Neural progenitor cell (in vitro differentiated cells): ENCODE measurements at regions not wholly inside any gene's neighbourhood (a gene's known extent, or its start where the extent isn't known, plus 50 kb on each side); places are given as distances from the start of the nearest gene placed in this dataset.

ENCODE experiments used
- DNase-seq: peaks from one replicate; pipeline ENCODE4 v3.0.0-alpha.2; 2016; ENCODE audit warnings: low spot score
- H2AFZ ChIP-seq: fragments of 200-600 bp; sonication (generic); replicated peaks from 2 replicates; pipeline ENCODE4 v1.6.1; 2016; ENCODE audit warnings: antibody characterized with exemption
- H3F3A ChIP-seq: fragments of 200-600 bp; sonication (generic); 2 replicates; pipeline ENCODE4 v1.6.1; 2016; ENCODE audit warnings: antibody characterized with exemption, low read depth
- H3K27ac ChIP-seq: fragments of 200-600 bp; sonication (generic); 2 replicates; pipeline ENCODE4 v1.5.1; 2016; ENCODE audit warnings: mild to moderate bottlenecking
- H3K27me3 ChIP-seq: fragments of 200-600 bp; sonication (generic); 2 replicates; pipeline ENCODE4 v1.6.1; 2016; ENCODE audit warnings: mild to moderate bottlenecking, moderate library complexity
- H3K36me3 ChIP-seq: fragments of 200-600 bp; sonication (generic); 2 replicates; pipeline ENCODE4 v1.5.1; 2016
- H3K4me1 ChIP-seq: fragments of 200-600 bp; sonication (generic); 2 replicates; pipeline ENCODE4 v1.6.1; 2016; ENCODE audit warnings: mixed run types
- H3K4me2 ChIP-seq: fragments of 200-600 bp; sonication (generic); 2 replicates; pipeline ENCODE4 v1.6.1; 2016
- H3K4me3 ChIP-seq: fragments of 200-600 bp; sonication (generic); 2 replicates; pipeline ENCODE4 v1.5.1; 2016
- H3K79me2 ChIP-seq: fragments of 200-600 bp; sonication (generic); 2 replicates; pipeline ENCODE4 v1.6.1; 2016; ENCODE audit warnings: low read depth
- H3K9ac ChIP-seq: fragments of 200-600 bp; sonication (generic); 2 replicates; pipeline ENCODE4 v1.6.1; 2016
- H3K9me3 ChIP-seq: fragments of 200-600 bp; sonication (generic); 2 replicates; pipeline ENCODE4 v1.5.1; 2016; ENCODE audit warnings: low read depth
- H4K20me1 ChIP-seq: fragments of 200-600 bp; sonication (generic); 2 replicates; pipeline ENCODE4 v1.6.1; 2016; ENCODE audit warnings: low read depth
- H3K27ac Mint-ChIP-seq: 3 replicates; pipeline ENCODE4 v1.8.0; 2021; ENCODE audit warnings: mixed read lengths
- H3K27me3 Mint-ChIP-seq: 2 replicates; pipeline ENCODE4 v1.8.0; 2022; ENCODE audit warnings: low read depth, mild to moderate bottlenecking, inconsistent platforms, moderate library complexity, mixed read lengths; ENCODE audit not compliant: insufficient read depth
- H3K36me3 Mint-ChIP-seq: 3 replicates; pipeline ENCODE4 v1.8.0; 2021; ENCODE audit warnings: mixed read lengths
- H3K4me1 Mint-ChIP-seq: 3 replicates; pipeline ENCODE4 v1.8.0; 2021; ENCODE audit warnings: mixed read lengths
- H3K4me3 Mint-ChIP-seq: 3 replicates; pipeline ENCODE4 v1.8.0; 2021; ENCODE audit warnings: mild to moderate bottlenecking, moderate library complexity, mixed read lengths
- H3K9me3 Mint-ChIP-seq: 3 replicates; pipeline ENCODE4 v1.8.0; 2020; ENCODE audit warnings: mixed read lengths
- EZH2 ChIP-seq: fragments of 200-600 bp; sonication (generic); IDR thresholded peaks from 2 replicates; pipeline ENCODE4 v1.6.1; 2017; ENCODE audit warnings: antibody characterized with exemption, mild to moderate bottlenecking, moderate library complexity
- EZH2phosphoT487 ChIP-seq: fragments of 200-600 bp; sonication (generic); IDR thresholded peaks from 2 replicates; pipeline ENCODE4 v1.6.1; 2017; ENCODE audit warnings: antibody characterized with exemption
- TF ChIP-seq, protein P1 (sequence below): fragments of 200-600 bp; sonication (generic); IDR thresholded peaks from 2 replicates; pipeline ENCODE4 v1.5.1; 2017; ENCODE audit warnings: antibody characterized with exemption, mild to moderate bottlenecking

DNA sequence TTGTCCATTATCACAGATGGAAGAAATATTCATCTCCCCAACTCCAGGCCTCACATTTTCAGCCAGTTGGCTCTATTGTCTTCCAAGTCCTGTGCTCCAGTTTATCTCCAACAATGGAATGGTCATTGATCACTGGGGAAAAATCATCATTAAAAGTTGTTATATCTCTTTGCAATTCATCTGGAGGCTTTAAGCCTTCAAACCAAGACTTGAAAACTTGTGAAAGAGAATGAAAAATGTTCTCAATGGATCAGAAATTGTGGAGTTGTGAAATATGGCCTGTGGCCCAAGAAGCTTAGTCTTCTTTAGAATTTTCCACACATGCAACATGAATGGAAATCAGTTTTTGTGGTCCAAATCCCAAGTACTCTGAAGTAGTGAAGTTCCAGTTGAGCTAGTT lies 569.6 kb downstream of the EBF1 start:
- no peak overlapping the region for H2AFZ ChIP-seq
- H3K27me3 ChIP-seq: no peaks in the 10 kb centered on the region
- no peaks in the 10 kb centered on the region for H3K27me3 Mint-ChIP-seq
- peaks cover 10% of the 10 kb centered on the region for H3K4me1 Mint-ChIP-seq
- H3F3A ChIP-seq: no peaks in the 10 kb centered on the region
- no peaks in the 10 kb centered on the region for H3K36me3 ChIP-seq
- H3K4me3 ChIP-seq: no peak overlapping the region
- H4K20me1 ChIP-seq: no peaks in the 10 kb centered on the region
- TF ChIP-seq, protein P1, sequence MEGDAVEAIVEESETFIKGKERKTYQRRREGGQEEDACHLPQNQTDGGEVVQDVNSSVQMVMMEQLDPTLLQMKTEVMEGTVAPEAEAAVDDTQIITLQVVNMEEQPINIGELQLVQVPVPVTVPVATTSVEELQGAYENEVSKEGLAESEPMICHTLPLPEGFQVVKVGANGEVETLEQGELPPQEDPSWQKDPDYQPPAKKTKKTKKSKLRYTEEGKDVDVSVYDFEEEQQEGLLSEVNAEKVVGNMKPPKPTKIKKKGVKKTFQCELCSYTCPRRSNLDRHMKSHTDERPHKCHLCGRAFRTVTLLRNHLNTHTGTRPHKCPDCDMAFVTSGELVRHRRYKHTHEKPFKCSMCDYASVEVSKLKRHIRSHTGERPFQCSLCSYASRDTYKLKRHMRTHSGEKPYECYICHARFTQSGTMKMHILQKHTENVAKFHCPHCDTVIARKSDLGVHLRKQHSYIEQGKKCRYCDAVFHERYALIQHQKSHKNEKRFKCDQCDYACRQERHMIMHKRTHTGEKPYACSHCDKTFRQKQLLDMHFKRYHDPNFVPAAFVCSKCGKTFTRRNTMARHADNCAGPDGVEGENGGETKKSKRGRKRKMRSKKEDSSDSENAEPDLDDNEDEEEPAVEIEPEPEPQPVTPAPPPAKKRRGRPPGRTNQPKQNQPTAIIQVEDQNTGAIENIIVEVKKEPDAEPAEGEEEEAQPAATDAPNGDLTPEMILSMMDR: no peak
- TF ChIP-seq EZH2: no peak
- no peak for TF ChIP-seq EZH2phosphoT487
- H3K9me3 Mint-ChIP-seq: no peaks in the 10 kb centered on the region
- H3K4me2 ChIP-seq: no peak overlapping the region
- H3K4me1 ChIP-seq: peaks cover 20% of the 10 kb centered on the region
- H3K79me2 ChIP-seq: no peaks in the 10 kb centered on the region
- H3K9me3 ChIP-seq: no peaks in the 10 kb centered on the region
- no peak overlapping the region for H3K9ac ChIP-seq
- H3K4me3 Mint-ChIP-seq: no peak overlapping the region
- no peaks in the 10 kb centered on the region for H3K36me3 Mint-ChIP-seq
- H3K27ac ChIP-seq: no peak overlapping the region
- no peak for DNase-seq
- H3K27ac Mint-ChIP-seq: no peak overlapping the region

DNA sequence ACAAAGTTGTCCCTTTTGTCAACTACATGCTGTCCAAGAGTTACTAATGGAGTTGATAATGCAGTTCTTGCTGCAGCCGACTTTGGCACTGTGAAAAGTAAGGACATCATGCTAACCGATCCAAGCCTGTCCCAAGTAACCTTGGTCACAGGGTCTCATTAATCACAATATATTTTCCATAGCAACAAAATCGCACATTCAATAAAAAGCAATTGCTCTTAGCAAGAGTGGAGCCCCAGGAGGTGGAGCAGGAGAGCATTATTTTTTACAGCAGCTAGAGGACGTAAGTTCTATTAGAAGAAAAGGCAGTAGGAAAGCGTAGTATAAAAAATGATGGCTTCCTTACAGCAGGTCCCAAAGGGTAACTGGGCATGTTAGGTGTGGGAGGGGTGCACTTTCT lies 570.3 kb downstream of the EBF1 start:
- Histone ChIP-seq H3K4me3 (no peak overlapping the region), H2AFZ (no peak overlapping the region), H3K4me2 (no peak overlapping the region), H3K79me2 (no peaks in the 10 kb centered on the region), H3K9ac (no peak overlapping the region), H3K4me1 (peaks cover 20% of the 10 kb centered on the region), H3K27ac (no peak overlapping the region), H4K20me1 (no peaks in the 10 kb centered on the region), H3K27me3 (no peaks in the 10 kb centered on the region), H3K9me3 (no peaks in the 10 kb centered on the region), H3K36me3 (no peaks in the 10 kb centered on the region), H3F3A (no peaks in the 10 kb centered on the region)
- Mint-ChIP-seq H3K36me3 (no peaks in the 10 kb centered on the region), H3K4me1 (peaks cover 10% of the 10 kb centered on the region), H3K4me3 (no peak overlapping the region), H3K27ac (no peak overlapping the region), H3K9me3 (no peaks in the 10 kb centered on the region), H3K27me3 (no peaks in the 10 kb centered on the region)
- TF ChIP-seq EZH2phosphoT487 (no peak), EZH2 (no peak)
- TF ChIP-seq, protein P1: no peak
- no peak for DNase-seq

DNA sequence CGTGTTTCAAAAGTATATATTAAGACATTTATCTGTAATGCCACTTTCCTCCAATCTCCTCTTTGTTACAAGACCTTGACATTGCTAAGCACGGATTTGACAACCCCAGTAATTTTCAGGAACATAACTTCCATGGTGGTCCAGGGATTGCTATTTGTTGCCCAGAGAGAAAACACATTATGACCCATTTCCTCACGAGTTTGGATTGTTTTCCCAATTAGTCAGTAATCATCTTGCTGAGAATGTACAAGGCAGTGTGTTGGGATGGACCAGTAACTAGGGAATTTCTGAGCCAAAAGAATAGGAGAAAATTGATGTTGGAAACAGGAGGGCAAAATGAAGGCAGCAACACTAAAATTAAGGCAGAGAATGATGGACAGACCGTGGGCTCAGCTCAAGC lies 574.1 kb downstream of the EBF1 start:
- Histone ChIP-seq H4K20me1 (no peaks in the 10 kb centered on the region), H3K4me3 (no peak overlapping the region), H3K9me3 (no peaks in the 10 kb centered on the region), H3F3A (no peaks in the 10 kb centered on the region), H3K4me2 (no peak overlapping the region), H3K27me3 (no peaks in the 10 kb centered on the region), H2AFZ (no peak overlapping the region), H3K9ac (no peak overlapping the region), H3K79me2 (no peaks in the 10 kb centered on the region), H3K27ac (no peak overlapping the region), H3K36me3 (no peaks in the 10 kb centered on the region), H3K4me1 (no peaks in the 10 kb centered on the region)
- Mint-ChIP-seq H3K9me3 (no peaks in the 10 kb centered on the region), H3K27ac (no peak overlapping the region), H3K27me3 (peaks cover 2% of the 10 kb centered on the region), H3K36me3 (no peaks in the 10 kb centered on the region), H3K4me3 (no peak overlapping the region), H3K4me1 (peaks cover 2% of the 10 kb centered on the region)
- no peak for DNase-seq
- TF ChIP-seq, protein P1: no peak
- TF ChIP-seq EZH2phosphoT487 (no peak), EZH2 (no peak)

DNA sequence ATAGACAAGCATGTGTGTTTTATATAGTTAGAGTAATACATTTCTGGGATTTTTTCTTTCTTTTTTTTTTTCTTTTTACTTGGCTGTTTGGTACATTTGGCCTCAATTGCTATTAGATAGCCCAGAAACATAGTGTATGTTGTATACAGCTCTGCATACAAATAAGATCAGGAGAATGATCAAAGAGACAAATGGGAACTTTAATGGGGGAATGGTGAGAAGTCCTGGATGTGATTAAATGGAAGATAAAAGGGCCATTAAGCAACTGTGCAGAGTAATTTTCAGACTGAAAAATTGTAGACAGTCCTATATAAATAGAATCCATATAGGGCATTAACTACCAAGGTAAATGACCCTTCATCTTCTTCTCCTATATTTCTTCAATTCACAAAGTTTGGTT lies 575.6 kb downstream of the EBF1 start:
- Histone ChIP-seq H3K79me2 (no peaks in the 10 kb centered on the region), H3K27ac (no peak overlapping the region)

More for the DNA sequence above, 575.6 kb downstream of the EBF1 start:
- H3K9me3 ChIP-seq: no peaks in the 10 kb centered on the region
- no peak overlapping the region for H2AFZ ChIP-seq
- Mint-ChIP-seq H3K4me1 (no peaks in the 10 kb centered on the region), H3K27me3 (peaks cover 2% of the 10 kb centered on the region), H3K9me3 (no peaks in the 10 kb centered on the region), H3K4me3 (no peak overlapping the region), H3K36me3 (no peaks in the 10 kb centered on the region), H3K27ac (no peak overlapping the region)
- DNase-seq: no peak
- no peaks in the 10 kb centered on the region for H3K27me3 ChIP-seq
- H3K4me2 ChIP-seq: no peak overlapping the region
- no peaks in the 10 kb centered on the region for H3F3A ChIP-seq
- no peaks in the 10 kb centered on the region for H4K20me1 ChIP-seq
- H3K9ac ChIP-seq: no peak overlapping the region
- no peak overlapping the region for H3K4me3 ChIP-seq
- TF ChIP-seq EZH2: no peak
- TF ChIP-seq, protein P1: no peak
- no peak for TF ChIP-seq EZH2phosphoT487
- H3K4me1 ChIP-seq: no peaks in the 10 kb centered on the region
- H3K36me3 ChIP-seq: no peaks in the 10 kb centered on the region
